ENCODE measurements at regions not wholly inside any gene's neighbourhood (a gene's known extent, or its start where the extent isn't known, plus 50 kb on each side); places are given as distances from the start of the nearest gene placed in this dataset.
"Not testable (repeated sequence)": the region's sequence is repeated elsewhere in the genome, so short reads cannot be mapped to it uniquely, and the experiment has no call there.

- Mint-ChIP-seq H3K27ac (no peak overlapping the region), H3K36me3 (no peaks in the 10 kb centered on the region), H3K4me1 (no peaks in the 10 kb centered on the region), H3K4me3 (no peak overlapping the region), H3K9me3 (no peaks in the 10 kb centered on the region)
- DNase-seq (ENCODE audit: low spot score in 2 of 2) (no peak), ATAC-seq (no peak)
Observed at GRCh38 chr1:198948895-198949659, 310.2 kb downstream of the PTPRC start.

GRCh38 chr1:198950036-198950435 lies 311.2 kb downstream of the PTPRC start:
- Mint-ChIP-seq H3K9me3 (peaks cover 2% of the 10 kb centered on the region), H3K36me3 (no peaks in the 10 kb centered on the region)
- DNase-seq (ENCODE audit: low spot score in 2 of 2): no peak

DNA sequence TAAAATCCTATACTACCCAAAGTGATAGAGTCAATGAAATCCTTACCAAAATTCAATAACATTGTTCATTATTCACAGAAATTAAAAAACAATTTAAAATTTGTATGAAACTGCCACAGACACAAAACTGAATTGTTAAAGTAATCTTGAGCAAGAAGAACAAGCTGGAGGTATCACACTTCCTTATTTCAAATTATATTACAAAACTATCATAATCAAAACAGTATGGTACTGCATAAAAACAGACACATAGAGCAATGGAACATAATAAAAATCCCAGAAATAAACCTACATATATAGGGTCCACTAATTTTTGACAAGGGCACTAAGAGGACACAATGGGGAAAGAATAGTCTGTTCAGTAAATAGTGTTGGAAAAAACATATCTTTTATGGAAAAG lies 316.2 kb downstream of the PTPRC start:
- H3K4me1 Mint-ChIP-seq: no peaks in the 10 kb centered on the region
- no peak overlapping the region for H3K27ac Mint-ChIP-seq
- no peaks in the 10 kb centered on the region for H3K36me3 Mint-ChIP-seq
- ATAC-seq: no peak
- peaks cover 3% of the 10 kb centered on the region for H3K9me3 Mint-ChIP-seq
- no peak overlapping the region for H3K4me3 Mint-ChIP-seq
- DNase-seq (ENCODE audit: low spot score in 2 of 2): no peak

More at GRCh38 chr1:198950036-198950435, 311.2 kb downstream of the PTPRC start:
- no peak for ATAC-seq
- Mint-ChIP-seq H3K4me3 (no peak overlapping the region), H3K4me1 (no peaks in the 10 kb centered on the region), H3K27ac (no peak overlapping the region)

- ATAC-seq (no peak), DNase-seq (ENCODE audit: low spot score in 2 of 2) (no peak)
- H3K36me3 Mint-ChIP-seq: no peaks in the 10 kb centered on the region
- H3K27ac Mint-ChIP-seq: no peak overlapping the region
- H3K4me3 Mint-ChIP-seq: no peak overlapping the region
- H3K9me3 Mint-ChIP-seq: peaks cover 3% of the 10 kb centered on the region
- H3K4me1 Mint-ChIP-seq: no peaks in the 10 kb centered on the region
Observed at GRCh38 chr1:198957044-198957443, 318.2 kb downstream of the PTPRC start.

GRCh38 chr1:198959032-198959431 lies 320.2 kb downstream of the PTPRC start:
- DNase-seq (ENCODE audit: low spot score in 2 of 2): no peak
- Mint-ChIP-seq H3K4me3 (no peak overlapping the region), H3K4me1 (peaks cover 6% of the 10 kb centered on the region), H3K36me3 (no peaks in the 10 kb centered on the region), H3K9me3 (peaks cover 6% of the 10 kb centered on the region), H3K27ac (no peak overlapping the region)
- ATAC-seq: no peak

GRCh38 chr1:198959676-198960075 lies 320.8 kb downstream of the PTPRC start:
- DNase-seq (ENCODE audit: low spot score in 2 of 2) (no peak), ATAC-seq (no peak)
- no peak overlapping the region for H3K27ac Mint-ChIP-seq
- no peak overlapping the region for H3K4me3 Mint-ChIP-seq
- H3K9me3 Mint-ChIP-seq: peaks cover 6% of the 10 kb centered on the region
- peaks cover 6% of the 10 kb centered on the region for H3K4me1 Mint-ChIP-seq
- H3K36me3 Mint-ChIP-seq: no peaks in the 10 kb centered on the region

GRCh38 chr1:198963796-198964195 lies 325.0 kb downstream of the PTPRC start:
- not testable (repeated sequence) for H3K4me1 Mint-ChIP-seq, H3K4me3 Mint-ChIP-seq

GRCh38 chr1:198966519-198966918 lies 327.7 kb downstream of the PTPRC start:
- Mint-ChIP-seq H3K9me3 (peaks cover 6% of the 10 kb centered on the region), H3K27ac (no peak overlapping the region), H3K4me3 (no peak overlapping the region), H3K36me3 (no peaks in the 10 kb centered on the region), H3K4me1 (peaks cover 6% of the 10 kb centered on the region)
- no peak for DNase-seq (ENCODE audit: low spot score in 2 of 2)
- no peak for ATAC-seq

More at GRCh38 chr1:198963796-198964195, 325.0 kb downstream of the PTPRC start:
- not testable (repeated sequence) for ATAC-seq; H3K36me3 Mint-ChIP-seq; DNase-seq (ENCODE audit: low spot score in 2 of 2); H3K9me3 Mint-ChIP-seq; H3K27ac Mint-ChIP-seq

DNA sequence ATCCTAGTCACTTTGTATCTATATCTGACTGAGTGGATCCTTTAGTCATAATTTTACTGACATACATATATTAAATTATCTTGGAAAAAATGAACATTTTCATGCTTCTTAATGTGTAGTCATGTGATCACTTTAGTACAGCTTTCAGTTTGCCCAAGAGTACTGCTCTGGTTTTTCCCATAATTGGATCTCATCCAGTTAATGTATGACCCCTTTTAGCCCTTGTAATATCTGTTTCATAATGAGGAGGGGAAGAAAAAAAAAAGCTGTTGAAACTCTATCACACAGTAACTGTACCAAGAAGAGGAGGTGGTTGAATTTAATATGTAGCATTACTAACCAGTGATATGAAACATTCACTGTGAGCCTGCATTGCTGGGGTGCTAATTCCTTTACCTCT lies 328.7 kb downstream of the PTPRC start:
- no peak overlapping the region for H3K4me3 Mint-ChIP-seq

GRCh38 chr1:198968866-198969265 lies 330.0 kb downstream of the PTPRC start:
- Mint-ChIP-seq H3K4me3 (no peak overlapping the region), H3K4me1 (peaks cover 2% of the 10 kb centered on the region), H3K36me3 (no peaks in the 10 kb centered on the region), H3K9me3 (peaks cover 3% of the 10 kb centered on the region), H3K27ac (no peak overlapping the region)
- ATAC-seq (no peak), DNase-seq (ENCODE audit: low spot score in 2 of 2) (no peak)

More for the DNA sequence above, 328.7 kb downstream of the PTPRC start:
- no peak overlapping the region for H3K27ac Mint-ChIP-seq
- peaks cover 6% of the 10 kb centered on the region for H3K9me3 Mint-ChIP-seq
- H3K4me1 Mint-ChIP-seq: peaks cover 6% of the 10 kb centered on the region
- ATAC-seq (no peak), DNase-seq (ENCODE audit: low spot score in 2 of 2) (no peak)
- H3K36me3 Mint-ChIP-seq: no peaks in the 10 kb centered on the region

- Mint-ChIP-seq H3K4me1 (no peaks in the 10 kb centered on the region), H3K27ac (no peak overlapping the region), H3K4me3 (no peak overlapping the region), H3K36me3 (no peaks in the 10 kb centered on the region), H3K9me3 (peaks cover 3% of the 10 kb centered on the region)
- no peak for DNase-seq (ENCODE audit: low spot score in 2 of 2)
- no peak for ATAC-seq
Observed at GRCh38 chr1:198969981-198970380, 331.1 kb downstream of the PTPRC start.

GRCh38 chr1:198970916-198971315 lies 332.1 kb downstream of the PTPRC start:
- Mint-ChIP-seq H3K4me3 (no peak overlapping the region), H3K27ac (no peak overlapping the region), H3K36me3 (no peaks in the 10 kb centered on the region), H3K4me1 (no peaks in the 10 kb centered on the region), H3K9me3 (no peaks in the 10 kb centered on the region)
- DNase-seq (ENCODE audit: low spot score in 2 of 2) (no peak), ATAC-seq (peak; percentile 62)

GRCh38 chr1:198977909-198978308 lies 339.1 kb downstream of the PTPRC start:
- DNase-seq (ENCODE audit: low spot score in 2 of 2): no peak
- no peak overlapping the region for H3K27ac Mint-ChIP-seq
- no peaks in the 10 kb centered on the region for H3K36me3 Mint-ChIP-seq
- peak; percentile 65 for ATAC-seq
- H3K4me1 Mint-ChIP-seq: no peaks in the 10 kb centered on the region
- no peaks in the 10 kb centered on the region for H3K9me3 Mint-ChIP-seq
- no peak overlapping the region for H3K4me3 Mint-ChIP-seq

- ATAC-seq: peak; percentile 86
- no peaks in the 10 kb centered on the region for H3K9me3 Mint-ChIP-seq
- no peaks in the 10 kb centered on the region for H3K36me3 Mint-ChIP-seq
- no peak overlapping the region for H3K4me3 Mint-ChIP-seq
- no peaks in the 10 kb centered on the region for H3K4me1 Mint-ChIP-seq
- no peak overlapping the region for H3K27ac Mint-ChIP-seq
- no peak for DNase-seq (ENCODE audit: low spot score in 2 of 2)
Observed at GRCh38 chr1:198978523-198978922, 339.7 kb downstream of the PTPRC start.

- ATAC-seq (no peak), DNase-seq (ENCODE audit: low spot score in 2 of 2) (no peak)
- Mint-ChIP-seq H3K4me3 (no peak overlapping the region), H3K27ac (no peak overlapping the region), H3K4me1 (no peaks in the 10 kb centered on the region), H3K9me3 (no peaks in the 10 kb centered on the region), H3K36me3 (no peaks in the 10 kb centered on the region)
Observed at GRCh38 chr1:198986036-198986435, 347.2 kb downstream of the PTPRC start.

DNA sequence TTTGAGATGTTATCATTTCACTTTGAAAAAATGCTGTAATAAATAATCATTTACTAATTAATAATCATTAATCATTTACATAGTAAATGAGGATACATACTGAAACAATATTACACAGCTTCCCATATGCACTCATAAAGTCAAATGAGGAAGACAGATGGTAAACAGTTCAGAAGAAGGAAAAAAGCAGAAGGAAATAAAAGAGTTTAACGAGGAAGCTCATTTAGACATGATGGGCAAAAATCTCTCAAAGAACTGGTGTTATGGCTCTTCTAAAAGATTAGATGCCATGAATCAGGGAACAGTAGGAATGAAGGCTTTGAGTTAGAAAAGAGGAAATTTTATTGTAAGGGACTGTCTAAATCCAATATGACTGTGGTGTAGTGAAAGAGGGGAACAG lies 347.6 kb downstream of the PTPRC start:
- H3K27ac Mint-ChIP-seq: no peak overlapping the region

More for the DNA sequence above, 347.6 kb downstream of the PTPRC start:
- DNase-seq (ENCODE audit: low spot score in 2 of 2) (no peak), ATAC-seq (no peak)
- Mint-ChIP-seq H3K4me1 (no peaks in the 10 kb centered on the region), H3K4me3 (no peak overlapping the region), H3K36me3 (no peaks in the 10 kb centered on the region), H3K9me3 (no peaks in the 10 kb centered on the region)

Data from stimulated activated effector memory CD8-positive, alpha-beta T cell treated with anti-CD3 and anti-CD28 coated beads, Interleukin-12 subunit alpha, Interleukin-12 subunit beta, amount 100 ng/mL, for 72 hours (primary cell).